KMS-11 (cell line): ENCODE measurements at regions not wholly inside any gene's neighbourhood (a gene's known extent, or its start where the extent isn't known, plus 50 kb on each side); places are given as distances from the start of the nearest gene placed in this dataset.

Source experiments
- H2AFZ ChIP-seq: fragments of 200-600 bp; sonication (generic); 2 replicates; pipeline ENCODE4 v1.6.1; 2016; ENCODE audit warnings: antibody characterized with exemption, mixed run types, low read depth
- H3K27ac ChIP-seq: fragments of 200-600 bp; sonication (generic); 2 replicates; pipeline ENCODE4 v1.6.1; 2016; ENCODE audit warnings: mild to moderate bottlenecking, mixed run types
- H3K27me3 ChIP-seq: fragments of 200-600 bp; sonication (generic); 2 replicates; pipeline ENCODE4 v1.6.1; 2017; ENCODE audit warnings: mild to moderate bottlenecking, low read depth, mixed run types, moderate library complexity; ENCODE audit not compliant: insufficient read depth
- H3K36me3 ChIP-seq: fragments of 200-600 bp; sonication (generic); 2 replicates; pipeline ENCODE4 v1.6.1; 2017; ENCODE audit warnings: mild to moderate bottlenecking, mixed run types; ENCODE audit not compliant: insufficient read depth
- H3K4me1 ChIP-seq: fragments of 200-600 bp; sonication (generic); 2 replicates; pipeline ENCODE4 v1.6.1; 2016; ENCODE audit warnings: mild to moderate bottlenecking, low read depth, mixed run types; ENCODE audit not compliant: poor library complexity, severe bottlenecking
- H3K4me2 ChIP-seq: fragments of 200-600 bp; sonication (generic); 2 replicates; pipeline ENCODE4 v1.7.0; 2016; ENCODE audit warnings: mild to moderate bottlenecking, mixed run types
- H3K4me3 ChIP-seq: fragments of 200-600 bp; sonication (generic); IDR thresholded peaks from 2 replicates; pipeline ENCODE4 v1.6.1; 2017; ENCODE audit warnings: low read depth, low read length, mixed read lengths; ENCODE audit not compliant: insufficient read depth
- H3K79me2 ChIP-seq: fragments of 200-600 bp; sonication (generic); 2 replicates; pipeline ENCODE4 v1.6.1; 2016; ENCODE audit warnings: low read depth, mixed run types; ENCODE audit not compliant: insufficient read depth
- H3K9ac ChIP-seq: fragments of 200-600 bp; sonication (generic); 2 replicates; pipeline ENCODE4 v1.6.1; 2016; ENCODE audit warnings: mild to moderate bottlenecking, mixed run types
- H4K20me1 ChIP-seq: fragments of 200-600 bp; sonication (generic); 2 replicates; pipeline ENCODE4 v1.6.1; 2016; ENCODE audit warnings: mild to moderate bottlenecking, mixed run types; ENCODE audit not compliant: insufficient read depth
- TF ChIP-seq, protein P1 (sequence below): fragments of 200-600 bp; sonication (generic); conservative IDR thresholded peaks from 2 replicates; pipeline ENCODE4 v1.6.1; 2017; ENCODE audit warnings: low read depth, mild to moderate bottlenecking, antibody characterized with exemption, low read length, moderate library complexity, mixed read lengths

DNA sequence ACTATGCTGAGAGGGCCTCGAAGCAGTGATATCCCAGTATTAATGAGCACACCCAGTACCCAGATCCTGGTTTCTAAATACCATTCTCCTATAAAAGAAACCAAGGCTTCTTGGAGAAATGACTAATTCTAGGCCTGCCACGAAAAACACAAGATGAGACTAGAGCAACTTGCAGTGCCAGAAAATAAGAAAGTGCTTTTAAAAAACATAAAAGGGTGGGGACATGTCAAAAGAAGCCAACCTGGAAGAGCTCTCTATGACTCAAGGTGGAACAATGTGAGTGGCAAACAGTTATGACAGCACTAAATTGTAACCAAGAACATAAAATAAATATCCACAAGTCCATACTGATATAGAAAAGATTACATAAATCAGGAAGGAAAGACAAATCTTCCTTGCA is 153.2 kb upstream of the KCNJ18 start:
- TF ChIP-seq, protein P1, sequence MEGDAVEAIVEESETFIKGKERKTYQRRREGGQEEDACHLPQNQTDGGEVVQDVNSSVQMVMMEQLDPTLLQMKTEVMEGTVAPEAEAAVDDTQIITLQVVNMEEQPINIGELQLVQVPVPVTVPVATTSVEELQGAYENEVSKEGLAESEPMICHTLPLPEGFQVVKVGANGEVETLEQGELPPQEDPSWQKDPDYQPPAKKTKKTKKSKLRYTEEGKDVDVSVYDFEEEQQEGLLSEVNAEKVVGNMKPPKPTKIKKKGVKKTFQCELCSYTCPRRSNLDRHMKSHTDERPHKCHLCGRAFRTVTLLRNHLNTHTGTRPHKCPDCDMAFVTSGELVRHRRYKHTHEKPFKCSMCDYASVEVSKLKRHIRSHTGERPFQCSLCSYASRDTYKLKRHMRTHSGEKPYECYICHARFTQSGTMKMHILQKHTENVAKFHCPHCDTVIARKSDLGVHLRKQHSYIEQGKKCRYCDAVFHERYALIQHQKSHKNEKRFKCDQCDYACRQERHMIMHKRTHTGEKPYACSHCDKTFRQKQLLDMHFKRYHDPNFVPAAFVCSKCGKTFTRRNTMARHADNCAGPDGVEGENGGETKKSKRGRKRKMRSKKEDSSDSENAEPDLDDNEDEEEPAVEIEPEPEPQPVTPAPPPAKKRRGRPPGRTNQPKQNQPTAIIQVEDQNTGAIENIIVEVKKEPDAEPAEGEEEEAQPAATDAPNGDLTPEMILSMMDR = no peak
- Histone ChIP-seq H3K27ac (no peak overlapping the region), H2AFZ (no peak overlapping the region), H3K9ac (no peak overlapping the region), H4K20me1 (no peaks in the 10 kb centered on the region), H3K4me3 (no peak overlapping the region), H3K4me2 (no peak overlapping the region), H3K27me3 (0 out of 2 replicates have a peak, but pooled peaks cover 2% of the 10 kb centered on the region), H3K36me3 (no peaks in the 10 kb centered on the region), H3K79me2 (no peaks in the 10 kb centered on the region), H3K4me1 (peaks cover 3% of the 10 kb centered on the region)

DNA sequence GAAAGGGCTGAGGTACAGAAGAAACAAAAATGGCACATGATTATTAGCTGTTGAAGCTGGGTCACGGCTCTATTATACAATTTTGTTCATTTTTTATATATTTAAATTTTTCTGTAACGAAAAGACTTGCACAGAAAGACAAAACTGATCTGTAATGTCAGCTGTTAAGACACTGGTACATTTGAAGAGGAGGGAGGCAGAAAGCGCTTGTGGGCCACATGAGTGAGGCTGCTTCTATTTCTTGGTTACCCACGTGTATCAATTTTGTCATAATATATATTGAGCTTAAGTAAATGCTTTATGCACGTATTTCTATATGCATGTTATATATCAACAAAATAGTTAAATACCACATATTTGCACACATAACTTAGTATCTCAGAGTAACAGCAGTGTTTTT is 151.8 kb upstream of the KCNJ18 start:
- Histone ChIP-seq H2AFZ (no peak overlapping the region), H3K27me3 (no peaks in the 10 kb centered on the region), H3K4me3 (no peak overlapping the region), H3K4me1 (no peaks in the 10 kb centered on the region), H4K20me1 (no peaks in the 10 kb centered on the region), H3K79me2 (no peaks in the 10 kb centered on the region), H3K27ac (no peak overlapping the region), H3K4me2 (no peak overlapping the region), H3K9ac (no peak overlapping the region), H3K36me3 (no peaks in the 10 kb centered on the region)
- TF ChIP-seq, protein P1 = no peak

DNA sequence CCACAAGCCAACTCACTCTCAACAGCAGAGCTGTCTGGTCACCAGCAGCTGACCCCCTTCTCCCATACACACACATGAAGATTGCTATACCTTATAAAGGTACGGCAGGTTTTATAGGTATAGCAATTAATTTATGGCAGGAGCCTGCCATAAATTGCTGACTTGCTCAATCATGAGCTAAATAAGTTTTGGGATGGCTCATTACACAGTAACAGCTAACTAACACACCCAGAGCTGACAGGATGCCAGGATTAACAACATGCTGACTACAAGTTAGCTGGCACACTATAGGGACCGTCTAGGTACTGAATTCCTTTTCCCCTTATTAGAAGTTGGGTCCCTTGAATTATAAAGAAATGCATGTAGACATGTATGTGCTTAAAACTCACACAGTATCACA is 150.3 kb upstream of the KCNJ18 start:
- H3K79me2 ChIP-seq = no peaks in the 10 kb centered on the region
- no peak overlapping the region for H3K4me2 ChIP-seq
- no peak overlapping the region for H3K27ac ChIP-seq
- TF ChIP-seq, protein P1 = no peak
- H3K27me3 ChIP-seq = no peaks in the 10 kb centered on the region
- no peak overlapping the region for H2AFZ ChIP-seq
- H3K4me3 ChIP-seq = no peak overlapping the region
- H3K4me1 ChIP-seq = no peaks in the 10 kb centered on the region
- H3K9ac ChIP-seq = no peak overlapping the region
- H4K20me1 ChIP-seq = no peaks in the 10 kb centered on the region
- H3K36me3 ChIP-seq = no peaks in the 10 kb centered on the region

DNA sequence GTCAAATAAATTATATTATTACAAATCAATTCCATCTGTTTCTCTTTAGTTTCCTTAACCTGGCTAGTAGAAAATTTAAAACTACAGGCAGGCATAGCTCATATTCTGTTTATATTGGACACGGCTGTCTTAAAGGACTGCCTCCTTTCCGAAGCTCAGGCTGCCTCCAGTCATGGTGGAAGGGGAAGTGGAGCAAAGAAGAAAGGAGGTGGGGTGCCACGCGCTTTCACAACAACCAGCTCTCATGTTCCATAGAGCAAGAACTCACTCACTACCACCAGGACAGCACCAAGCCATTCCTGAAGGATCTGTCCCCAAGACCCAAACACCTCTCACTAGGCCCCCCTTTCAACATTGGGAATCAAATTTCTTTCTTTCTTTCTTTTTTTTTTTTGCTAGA is 149.3 kb upstream of the KCNJ18 start:
- Histone ChIP-seq H3K4me2 (no peak overlapping the region), H4K20me1 (no peaks in the 10 kb centered on the region), H3K36me3 (no peaks in the 10 kb centered on the region), H3K4me3 (no peak overlapping the region), H3K27ac (no peak overlapping the region), H2AFZ (no peak overlapping the region), H3K79me2 (no peaks in the 10 kb centered on the region), H3K9ac (no peak overlapping the region), H3K4me1 (no peaks in the 10 kb centered on the region), H3K27me3 (no peaks in the 10 kb centered on the region)
- TF ChIP-seq, protein P1 = no peak
